Cerebellar nuclear complex (tissue), 1 donor: ENCODE measurements at regions not wholly inside any gene's neighbourhood (a gene's known extent, or its start where the extent isn't known, plus 50 kb on each side); places are given as distances from the start of the nearest gene placed in this dataset.
A peak's percentile ranks its signal among the peaks of the same experiment; 100 is the strongest.

Experiments
- DNase-seq, 2 experiments: peaks; one replicate each; lab custom pipeline; 2025; lab: John Stamatoyannopoulos, UW

DNA sequence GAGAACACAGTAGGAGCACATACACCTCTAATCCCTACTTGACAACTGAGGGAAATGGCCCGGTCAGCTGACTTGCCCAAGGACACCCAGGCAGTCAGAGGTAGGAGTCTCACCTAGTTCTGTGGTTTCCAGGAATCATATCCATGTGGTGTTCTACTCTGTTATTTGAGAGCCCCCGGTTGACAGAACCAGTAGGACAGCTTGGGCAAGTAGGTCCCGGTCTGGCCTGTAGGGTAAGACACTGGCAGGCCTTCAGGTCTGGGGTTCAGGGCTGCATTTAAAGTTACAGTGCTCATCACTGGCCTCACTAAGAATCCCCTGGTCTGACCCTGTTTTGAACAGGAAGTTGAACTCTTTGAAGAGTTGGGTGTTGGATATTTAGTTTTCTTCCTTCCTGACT is 476.1 kb downstream of the SHQ1 start:
- no peak for DNase-seq

DNA sequence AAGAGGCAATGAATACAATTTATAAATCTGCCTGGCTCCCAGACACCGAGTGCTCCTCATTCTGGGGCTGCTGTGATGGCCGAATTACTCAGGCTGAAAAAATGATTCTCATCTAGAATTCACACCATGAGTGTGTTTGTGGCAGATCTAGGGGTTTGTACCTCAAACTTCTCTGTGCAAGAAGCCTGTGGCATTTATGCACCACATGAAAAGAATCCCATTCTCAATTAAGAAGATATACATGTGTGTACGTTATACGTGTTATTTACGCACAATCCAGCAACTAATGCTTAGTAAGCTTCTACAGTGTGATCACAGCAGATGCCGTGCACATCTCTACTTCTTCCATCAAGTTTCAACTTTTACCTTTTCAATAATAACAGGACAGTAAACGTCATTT is 476.8 kb downstream of the SHQ1 start:
- DNase-seq: no peak

DNA sequence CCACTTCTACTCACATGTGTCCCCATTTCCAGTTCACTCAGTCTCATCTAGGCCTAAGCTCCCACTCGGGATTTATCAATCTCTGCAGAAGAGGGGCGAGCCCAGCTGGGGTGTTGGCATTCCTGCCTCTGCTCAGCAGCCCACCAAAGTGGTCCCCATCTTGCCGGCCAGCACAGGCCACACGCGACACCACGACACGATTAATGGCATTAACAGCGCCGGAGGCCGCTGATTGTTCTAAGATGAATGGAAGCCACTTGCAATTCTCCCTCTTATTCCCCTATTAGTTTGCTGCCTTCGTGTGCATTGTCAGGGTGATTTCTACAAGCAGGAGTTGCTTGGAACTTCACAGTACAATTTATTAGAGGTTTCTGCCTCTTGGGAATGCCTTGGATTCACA is 477.3 kb downstream of the SHQ1 start:
- no peak for DNase-seq

DNA sequence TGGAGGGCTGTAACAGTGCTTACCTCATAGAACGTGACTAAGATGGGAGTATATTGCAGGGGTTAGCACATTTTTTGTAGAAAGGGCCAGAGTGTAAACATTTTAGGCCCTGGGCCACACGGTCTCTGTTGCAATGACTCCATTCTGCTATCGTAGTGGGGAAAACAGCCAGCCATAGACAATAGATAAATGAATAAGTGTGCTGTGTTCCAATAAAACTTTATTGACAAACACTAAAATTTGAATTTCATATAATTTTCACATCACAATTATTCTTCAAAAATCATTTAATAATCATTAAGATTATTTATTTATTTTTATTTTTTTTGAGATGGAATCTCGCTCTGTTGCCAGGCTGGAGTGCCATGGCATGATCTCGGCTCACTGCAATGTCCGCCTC is 478.6 kb downstream of the SHQ1 start:
- DNase-seq: no peak

DNA sequence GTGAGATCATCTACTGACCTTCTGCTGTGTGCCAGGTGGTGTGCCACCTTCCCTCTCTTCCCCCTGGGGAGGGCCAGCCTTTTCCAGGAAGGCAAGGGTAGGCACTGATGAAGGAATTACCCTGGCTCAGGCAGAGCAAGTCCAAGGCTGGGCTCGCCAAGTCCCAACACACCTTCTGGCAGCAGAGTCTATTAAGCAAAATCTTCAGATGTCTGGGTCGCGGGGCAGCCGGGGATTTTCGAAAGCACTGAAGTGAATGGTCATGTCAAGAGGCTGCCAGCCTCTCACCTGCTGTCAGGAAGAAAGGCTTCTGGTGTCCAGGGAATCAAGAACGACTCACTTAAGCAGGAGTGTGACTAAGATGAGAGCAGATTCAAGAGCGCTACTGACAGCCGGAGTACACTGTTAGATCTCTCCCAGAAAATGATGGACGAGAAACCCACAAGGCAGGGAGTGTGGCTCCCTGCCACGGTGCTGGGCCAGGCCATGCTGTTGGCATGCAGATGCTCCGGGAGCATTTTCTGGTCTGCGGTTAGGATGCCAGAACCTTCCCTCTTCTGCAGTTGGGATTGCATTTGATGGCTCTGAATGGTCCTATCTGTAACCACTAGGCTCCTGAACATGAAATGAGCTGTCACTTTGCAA is 479.8 kb downstream of the SHQ1 start:
- peak in 1 of 2 experiments; percentile 5 for DNase-seq

DNA sequence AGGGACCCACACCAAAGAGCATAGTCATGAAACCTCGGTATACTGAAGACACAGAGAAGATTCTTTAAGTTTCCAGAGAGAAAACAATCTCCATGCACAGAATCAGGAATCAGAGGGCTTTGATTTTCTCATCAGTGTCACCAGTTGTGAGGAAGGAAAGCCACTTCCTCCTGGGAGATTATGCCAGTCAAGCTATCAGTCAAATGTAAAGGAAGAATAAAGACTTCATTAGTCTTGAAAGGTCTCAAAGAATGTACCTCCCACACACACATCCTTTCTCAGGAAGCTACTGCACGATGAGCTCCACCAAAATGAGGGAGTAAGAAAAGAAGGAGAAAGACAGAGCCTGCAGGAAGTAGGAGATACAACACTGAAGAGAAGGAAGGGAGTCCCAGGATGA is 486.3 kb downstream of the SHQ1 start:
- no peak for DNase-seq

DNA sequence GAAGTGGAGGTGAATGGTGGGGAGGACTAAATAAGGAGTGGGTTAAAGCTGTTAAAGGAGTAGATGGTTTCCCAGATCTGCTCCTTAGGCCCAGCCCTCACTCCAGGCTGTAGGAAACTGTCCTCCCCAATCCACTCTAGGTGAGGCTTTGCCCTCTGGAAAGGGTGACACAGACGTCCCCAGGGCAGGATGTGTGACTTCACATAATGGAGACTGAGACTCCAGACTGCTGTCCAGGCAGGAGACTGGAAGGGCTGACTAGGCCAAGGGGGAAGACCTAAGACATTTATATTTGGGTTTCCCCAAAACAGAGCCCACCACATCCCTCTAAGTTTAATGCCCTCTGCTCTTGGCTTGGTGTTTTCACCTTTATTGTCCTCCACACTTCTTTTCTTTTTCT is 488.5 kb downstream of the SHQ1 start:
- DNase-seq: no peak

DNA sequence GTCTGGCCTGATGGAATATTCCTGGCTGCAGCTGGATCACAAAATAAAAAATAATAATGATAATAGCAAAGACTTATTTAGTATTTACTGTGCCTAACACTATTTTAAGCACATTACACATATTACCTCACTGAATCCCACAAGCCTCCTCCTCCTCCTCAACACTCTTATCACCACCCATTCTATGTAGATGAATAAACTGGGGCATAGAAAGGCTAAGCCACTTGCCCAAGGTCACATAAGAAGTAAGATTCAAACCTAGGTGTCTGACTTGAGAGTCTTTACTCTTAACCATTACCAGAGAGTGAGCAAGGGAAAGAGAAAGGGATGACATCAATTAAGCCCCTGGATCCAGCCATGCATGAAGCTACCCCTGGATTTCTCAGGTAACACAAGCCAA is 493.1 kb downstream of the SHQ1 start:
- no peak for DNase-seq

DNA sequence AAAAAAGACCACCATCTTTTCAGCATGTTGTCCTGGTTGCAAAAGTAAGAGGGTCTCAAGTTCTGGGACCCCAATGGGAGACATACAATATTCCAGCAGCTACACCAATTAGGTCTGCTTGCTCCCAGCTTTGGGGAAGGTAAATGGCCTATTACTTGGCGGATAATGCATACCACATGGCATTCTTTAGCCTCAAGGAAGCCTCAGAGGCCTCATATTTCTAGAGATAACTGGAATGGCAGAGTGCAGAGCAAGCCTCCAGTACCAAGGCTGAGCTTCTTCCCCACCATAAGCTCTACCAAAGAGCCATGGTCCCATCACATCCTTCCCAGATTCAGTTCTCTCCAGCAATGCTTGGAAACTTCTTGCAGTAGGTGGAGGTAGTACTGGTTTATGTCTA is 493.8 kb downstream of the SHQ1 start:
- no peak for DNase-seq

DNA sequence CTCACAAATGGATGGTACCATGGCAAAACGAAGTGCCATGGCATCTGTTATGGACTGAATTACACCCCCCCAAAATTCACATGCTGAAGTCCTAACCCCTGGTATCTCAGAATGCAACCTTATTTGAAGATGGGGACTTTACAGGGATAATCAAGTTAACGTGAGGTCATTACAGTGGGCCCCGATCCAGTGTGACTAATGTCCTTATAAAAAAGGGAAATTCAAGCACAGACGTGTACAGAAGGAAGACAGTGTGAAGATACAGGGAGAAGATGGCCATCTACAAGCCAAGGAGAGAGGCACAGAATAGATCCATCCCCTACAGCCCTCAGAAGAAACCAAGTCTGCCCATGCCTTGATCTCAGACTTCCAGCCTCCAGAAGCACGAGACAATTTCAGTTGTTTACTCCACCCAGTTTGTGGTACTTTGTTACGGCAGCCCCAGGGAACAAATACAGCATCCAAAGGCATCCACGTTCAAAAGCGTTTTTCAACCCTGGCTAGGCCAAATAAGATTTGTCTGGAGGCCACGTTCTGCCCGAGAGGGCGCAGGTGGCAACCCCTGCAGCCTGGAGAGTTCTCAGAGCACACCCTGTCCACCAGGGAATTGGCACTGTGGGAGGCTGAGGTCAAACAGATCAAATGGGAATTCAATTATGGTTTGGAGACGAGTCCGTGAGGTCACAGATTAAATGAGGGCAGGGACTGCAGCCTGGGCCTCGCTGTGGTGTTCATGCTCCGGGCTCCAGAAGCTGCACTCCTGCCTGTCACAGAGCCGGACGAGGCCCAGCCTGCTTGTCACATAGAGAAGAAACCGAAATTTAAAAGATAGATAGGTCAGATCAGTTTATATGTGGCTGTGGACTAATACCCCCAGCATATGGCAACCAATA is 494.8 kb downstream of the SHQ1 start:
- no peak for DNase-seq

DNA sequence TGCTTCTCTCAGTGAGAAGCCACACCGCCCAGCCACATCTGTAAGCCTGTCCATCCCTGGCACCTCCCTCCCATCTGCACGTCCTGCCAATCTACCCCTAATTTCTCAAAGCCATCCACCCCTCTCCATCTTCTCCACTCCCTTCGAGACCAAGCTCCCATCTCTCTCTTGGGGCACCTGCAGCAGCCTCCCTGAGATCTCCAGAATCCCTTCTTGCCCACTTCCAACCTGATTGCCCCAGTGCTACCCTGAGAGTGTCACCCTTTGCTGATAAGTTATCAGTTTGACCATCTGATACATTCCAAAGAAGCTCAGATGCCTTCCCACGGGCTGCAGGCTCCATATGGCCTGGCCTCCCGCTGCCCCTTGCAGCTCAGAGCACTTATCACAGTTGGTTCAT is 496.1 kb downstream of the SHQ1 start:
- DNase-seq: no peak

DNA sequence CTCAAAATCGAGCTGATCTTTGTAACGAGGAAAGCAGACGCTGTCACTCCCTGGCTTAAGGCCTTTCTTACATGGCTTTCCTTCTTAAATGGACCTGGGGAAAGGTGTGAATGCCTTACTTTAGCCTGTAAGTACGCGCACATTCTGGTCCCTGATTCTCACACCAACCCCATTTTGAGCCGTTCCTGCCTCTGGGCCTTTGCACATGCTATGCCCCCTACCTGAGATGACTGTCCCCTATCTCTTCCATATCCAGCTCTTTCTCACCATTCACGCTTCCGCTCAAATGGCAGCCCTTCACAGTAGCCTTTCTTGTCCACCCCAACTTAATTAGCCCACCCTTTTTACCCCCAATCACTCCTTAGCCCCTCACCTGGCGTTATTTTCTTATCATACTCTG is 496.7 kb downstream of the SHQ1 start:
- no peak for DNase-seq

DNA sequence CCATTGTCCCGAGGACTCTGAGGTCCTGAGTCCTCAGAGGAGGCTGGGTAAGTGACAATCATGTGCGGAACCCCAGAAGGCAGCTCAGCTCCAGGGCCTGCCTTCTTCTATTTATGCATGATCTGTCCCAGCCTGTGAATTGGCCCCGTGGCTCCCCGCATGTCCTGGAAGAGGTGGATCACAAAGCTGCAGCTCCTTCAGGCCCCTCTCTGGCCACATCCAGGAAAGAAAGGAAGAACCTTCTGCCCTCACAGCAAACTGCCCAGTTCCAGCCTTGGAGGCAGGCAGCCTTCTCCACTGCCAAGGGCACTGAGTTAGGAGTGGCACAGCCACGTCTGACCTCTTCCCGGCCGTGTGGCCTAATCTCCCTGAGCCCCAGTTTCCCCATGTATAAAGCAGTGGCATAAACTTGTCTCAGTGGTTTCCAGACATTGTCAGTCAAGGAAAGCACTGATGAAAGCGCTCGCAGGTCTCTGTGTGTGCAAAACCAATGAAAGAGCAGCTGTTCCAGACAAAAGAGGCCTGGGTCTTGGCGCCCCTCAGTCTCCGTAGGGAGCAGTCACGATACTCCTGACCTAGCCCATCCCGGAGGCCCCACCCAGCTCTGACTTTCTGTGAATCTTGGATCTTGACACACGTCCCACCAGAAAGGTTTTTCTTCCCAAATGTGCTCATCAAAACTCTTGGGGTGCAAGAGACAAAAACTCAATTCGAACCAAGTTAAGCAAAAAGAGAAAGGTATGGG is 497.3 kb downstream of the SHQ1 start:
- no peak for DNase-seq

DNA sequence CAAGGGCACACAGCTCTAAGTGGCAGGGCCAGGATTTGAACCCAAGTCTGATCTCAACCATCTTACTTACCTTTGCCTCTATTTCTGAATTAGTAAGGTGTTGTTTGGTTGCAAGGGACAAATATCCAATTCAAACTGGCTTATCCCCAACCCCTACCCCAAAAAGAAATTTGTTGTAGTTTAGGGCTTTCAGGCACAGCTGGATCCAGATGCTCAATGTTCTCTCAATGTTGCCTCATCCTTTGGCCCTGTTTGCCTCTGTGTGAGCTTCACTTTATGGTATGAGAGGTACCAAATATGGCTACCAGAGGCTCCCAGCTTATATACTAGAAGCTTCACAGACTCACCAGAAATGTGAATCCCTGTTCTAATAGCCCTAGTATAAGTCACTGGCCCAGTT is 499.9 kb downstream of the SHQ1 start:
- no peak for DNase-seq

DNA sequence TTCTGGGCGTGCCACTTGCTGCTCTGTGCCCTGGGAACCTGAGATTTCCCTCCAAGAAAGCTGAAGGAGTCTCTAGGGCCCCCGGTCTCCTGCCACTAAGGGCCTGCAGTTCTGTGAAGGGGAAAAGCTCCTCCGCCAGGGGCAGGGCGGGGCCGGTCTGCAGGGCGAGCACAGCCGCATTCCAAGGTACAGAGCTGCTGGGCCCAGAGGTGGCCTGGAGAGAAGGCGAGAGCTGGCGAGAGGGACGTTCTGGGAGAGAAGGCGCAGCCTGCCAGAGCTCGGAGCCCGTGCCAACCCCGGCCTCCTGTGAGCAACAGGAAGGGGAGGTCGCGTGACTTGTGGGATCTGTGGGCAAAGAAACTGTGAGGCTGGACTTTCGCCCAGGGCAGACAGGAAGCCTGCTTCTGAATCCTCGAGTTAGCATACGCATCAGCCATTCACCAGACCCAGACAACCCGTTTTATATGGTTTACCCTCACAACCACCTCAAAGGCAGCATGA is 500.4 kb downstream of the SHQ1 start:
- DNase-seq: no peak

DNA sequence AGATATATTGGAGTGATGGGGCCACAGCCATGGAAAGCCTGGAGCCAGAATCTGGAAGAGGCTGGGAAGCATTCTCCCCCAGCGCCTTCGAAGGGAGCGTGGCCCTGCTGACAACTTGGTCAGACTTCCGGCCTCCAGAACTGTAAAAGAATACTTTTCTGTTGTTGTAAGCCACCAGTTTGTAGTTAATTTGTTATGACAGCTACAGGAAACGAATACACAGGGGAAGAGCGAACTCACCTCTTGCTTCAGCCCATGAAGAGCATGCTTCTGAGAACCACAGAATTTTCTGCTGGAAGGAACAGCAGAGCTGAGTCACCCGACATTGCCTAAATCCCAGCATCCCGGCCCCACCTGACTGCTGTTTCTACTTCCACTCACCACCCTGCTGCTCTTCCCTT is 501.7 kb downstream of the SHQ1 start:
- DNase-seq: no peak

DNA sequence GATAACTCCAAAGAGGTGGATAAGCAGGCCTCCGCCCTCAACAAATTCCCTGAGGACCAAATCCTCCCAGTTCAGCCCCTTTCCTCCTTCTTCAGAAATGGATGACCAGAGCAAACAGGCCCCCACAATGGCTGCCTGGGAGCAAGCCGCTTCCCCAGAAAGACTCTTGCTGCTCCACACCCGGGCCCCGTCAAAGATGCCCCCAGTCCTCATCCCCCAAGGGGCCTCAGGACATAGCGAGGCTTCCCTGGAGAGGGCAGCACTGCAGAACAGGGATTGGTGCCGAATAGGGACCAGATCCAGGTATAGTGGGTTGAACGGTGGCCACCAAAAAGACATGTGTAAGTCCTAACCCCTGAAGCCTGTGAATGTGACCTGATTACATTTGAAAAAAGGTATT is 502.3 kb downstream of the SHQ1 start:
- DNase-seq: no peak

DNA sequence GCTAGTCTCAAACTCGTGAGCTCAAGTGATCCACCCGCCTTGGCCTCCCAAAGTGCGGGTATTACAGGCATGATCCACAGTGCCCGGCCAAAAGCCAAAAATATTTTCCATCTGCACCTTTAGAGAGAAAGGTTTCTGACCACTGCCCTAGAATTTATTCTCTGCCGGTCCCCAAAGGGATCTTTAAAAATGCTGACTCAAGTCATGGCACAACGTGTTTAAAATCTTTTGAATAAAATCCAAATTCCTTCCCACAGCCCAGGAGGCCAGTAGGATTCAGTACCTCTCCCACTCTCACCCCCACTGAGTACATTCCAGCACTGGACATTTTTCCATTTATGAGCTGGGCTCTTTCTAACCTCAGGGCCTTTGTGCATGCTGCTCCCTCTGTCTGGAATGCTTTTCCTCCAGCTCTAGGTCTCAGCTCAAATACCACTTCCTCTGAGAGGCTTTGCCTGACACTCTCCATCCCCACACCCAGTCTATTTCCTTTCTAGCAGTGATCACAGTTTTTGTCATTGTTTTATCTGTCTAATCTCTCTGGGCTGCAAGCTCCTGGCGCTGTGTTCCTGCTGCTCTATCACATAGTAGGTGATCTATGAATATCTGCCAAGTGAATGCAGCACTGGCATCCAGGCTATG is 502.9 kb downstream of the SHQ1 start:
- no peak for DNase-seq

DNA sequence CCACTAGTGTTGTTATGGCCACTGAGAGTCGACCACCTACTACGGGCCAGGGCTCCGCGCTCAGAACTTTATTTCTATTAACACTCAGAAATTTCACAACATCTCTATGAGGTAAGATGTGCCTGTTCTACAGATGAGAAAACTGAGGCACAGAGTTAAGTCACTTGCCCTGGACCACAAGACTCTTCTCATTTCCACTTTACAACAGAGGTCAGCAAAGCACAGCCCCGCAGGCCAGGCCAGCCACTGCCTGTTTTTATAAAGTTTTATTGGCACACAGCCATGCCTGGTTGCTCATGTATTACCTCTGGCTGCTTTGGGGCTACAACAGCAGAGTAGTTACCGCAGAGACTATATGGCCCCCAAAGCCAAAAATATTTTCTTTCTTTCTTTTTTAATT is 503.6 kb downstream of the SHQ1 start:
- DNase-seq: no peak

DNA sequence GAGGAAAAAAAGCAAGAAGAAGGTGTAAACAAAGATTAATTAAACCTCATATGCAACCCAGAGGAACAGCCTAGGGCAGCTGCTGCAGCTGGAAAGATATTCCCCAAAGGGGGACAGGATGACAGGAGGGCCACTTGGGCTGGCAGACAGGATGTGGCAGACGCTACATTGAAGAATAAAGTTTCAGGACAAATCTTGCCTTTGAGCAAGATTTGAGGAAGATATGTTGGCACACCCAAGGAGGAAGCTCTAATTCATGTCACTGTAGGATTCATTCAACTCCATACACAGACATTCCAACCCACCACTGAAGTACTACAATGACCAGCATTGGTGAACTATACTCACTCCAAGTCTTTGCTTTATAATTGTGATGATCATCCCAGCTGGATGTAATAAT is 504.0 kb downstream of the SHQ1 start:
- no peak for DNase-seq

DNA sequence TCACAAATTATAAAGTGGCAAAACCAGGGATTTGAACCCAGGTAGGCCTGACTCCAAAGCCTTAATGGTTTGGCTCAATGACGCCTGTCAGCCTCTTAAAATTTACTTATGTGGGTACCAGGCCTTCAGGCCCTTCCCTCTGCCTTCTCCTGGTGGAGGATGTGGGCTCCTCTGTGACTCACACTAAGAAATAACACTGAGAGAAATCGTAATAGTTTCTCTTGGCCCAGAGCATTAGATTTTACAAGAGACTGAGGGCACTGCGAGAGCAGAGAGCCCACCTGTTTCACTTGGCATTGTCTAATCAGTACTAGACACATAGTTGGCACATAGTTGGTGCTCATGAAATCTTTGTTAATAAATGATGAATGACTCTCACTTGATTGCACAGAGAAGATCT is 505.2 kb downstream of the SHQ1 start:
- no peak for DNase-seq

DNA sequence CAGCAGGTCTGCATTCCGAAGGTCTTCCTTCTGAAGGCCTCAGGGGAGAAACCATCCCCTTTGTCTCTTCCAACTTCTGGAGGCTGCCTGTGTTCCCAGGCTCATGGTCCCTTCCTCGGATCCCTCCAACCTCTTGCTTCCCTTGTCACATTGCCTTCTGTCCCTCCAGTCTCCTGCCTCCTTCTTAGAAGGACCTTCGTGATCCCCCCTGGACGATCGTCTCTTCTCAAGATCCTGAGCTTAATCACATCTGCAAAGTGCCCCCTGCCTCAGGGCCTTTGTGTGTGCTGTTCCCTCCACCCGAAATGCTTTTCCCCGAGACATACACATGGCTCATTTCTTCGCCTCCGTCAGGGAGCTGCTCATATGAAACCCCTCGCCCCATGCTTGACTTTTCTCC is 505.8 kb downstream of the SHQ1 start:
- DNase-seq: no peak
